ENCODE measurements at regions not wholly inside any gene's neighbourhood (a gene's known extent, or its start where the extent isn't known, plus 50 kb on each side); places are given as distances from the start of the nearest gene placed in this dataset.
"Not testable (repeated sequence)": the region's sequence is repeated elsewhere in the genome, so short reads cannot be mapped to it uniquely, and the experiment has no call there.

GRCh38 chr10:64578757-64579156 is 1057.6 kb downstream of the REEP3 start:
- not testable (repeated sequence) for TF ChIP-seq CTCF, EZH2phosphoT487 (IDR thresholded peaks at IDR 0.05; ENCODE audit: low read length)

Measured in MM.1S (cell line).